ENCODE measurements at regions not wholly inside any gene's neighbourhood (a gene's known extent, or its start where the extent isn't known, plus 50 kb on each side); places are given as distances from the start of the nearest gene placed in this dataset.

- Histone ChIP-seq H3K56ac (ENCODE audit: insufficient read length, low read depth, low read length) (no peak overlapping the region), H2BK20ac (ENCODE audit: low read depth, low read length, poor library complexity, severe bottlenecking) (no peak overlapping the region), H2BK5ac (ENCODE audit: insufficient read length, low read length) (no peak overlapping the region), H4K20me1 (ENCODE audit: control insufficient read depth, insufficient read depth, insufficient read length) (no peaks in the 10 kb centered on the region), H3K4me2 (ENCODE audit: insufficient read depth, insufficient read length, low read length) (no peak overlapping the region), H4K5ac (ENCODE audit: insufficient read length, low read depth, low read length) (no peak overlapping the region), H3K4me1 (ENCODE audit: insufficient read depth, low read length) (no peaks in the 10 kb centered on the region), H3K14ac (ENCODE audit: insufficient read depth, low read length) (no peak overlapping the region), H3K79me1 (ENCODE audit: insufficient read depth, low read depth, low read length, poor library complexity, severe bottlenecking) (no peaks in the 10 kb centered on the region), H2BK12ac (ENCODE audit: insufficient read length, low read depth, low read length) (no peak overlapping the region), H2AK5ac (ENCODE audit: insufficient read length, low read length) (no peak overlapping the region), H2AFZ (ENCODE audit: low read length) (no peak overlapping the region), H3K27ac (ENCODE audit: insufficient read length, low read depth, low read length) (no peak overlapping the region), H3K27me3 (ENCODE audit: insufficient read depth, low read length) (no peaks in the 10 kb centered on the region), H2BK120ac (ENCODE audit: low read depth, low read length, poor library complexity, severe bottlenecking) (no peak overlapping the region), H3K23me2 (ENCODE audit: insufficient read length, low read depth, low read length, poor library complexity, severe bottlenecking) (no peaks in the 10 kb centered on the region), H4K91ac (ENCODE audit: insufficient read length, low read depth, low read length) (no peak overlapping the region), H3K4ac (ENCODE audit: low read depth, low read length) (no peak overlapping the region), H4K8ac (replicated peaks; ENCODE audit: insufficient read length, low read depth, low read length) (no peak overlapping the region), H3K9me3 (ENCODE audit: control insufficient read depth, low read depth, low read length) (no peaks in the 10 kb centered on the region), H3K79me2 (ENCODE audit: insufficient read depth, low read length) (no peaks in the 10 kb centered on the region), H2BK15ac (ENCODE audit: low read depth, low read length) (no peak overlapping the region), H3K23ac (ENCODE audit: insufficient read length, low read depth, low read length) (no peak overlapping the region), H3K18ac (ENCODE audit: insufficient read length, low read depth, low read length) (no peak overlapping the region), H3T11ph (ENCODE audit: low read length) (no peak overlapping the region), H3K9ac (ENCODE audit: extremely low read depth, insufficient read length, low read length) (no peak overlapping the region)
- Mint-ChIP-seq H3K4me3 (no peak overlapping the region), H3K9me3 (no peaks in the 10 kb centered on the region), H3K36me3 (ENCODE audit: insufficient read depth in 1 of 3, low read depth in 3 of 3) (no peaks in the 10 kb centered on the region), H3K27ac (no peak overlapping the region), H3K27me3 (ENCODE audit: low read depth) (no peaks in the 10 kb centered on the region), H3K4me1 (no peaks in the 10 kb centered on the region)
- DNase-seq: no peak
- no CpG with 5 or more reads among the region's 2 CpGs for WGBS (ENCODE audit: extremely low coverage, insufficient read length, low lambda C conversion rate)
- no peak for TF ChIP-seq CTCF (conservative IDR thresholded peaks at IDR 0.05)
Measured at GRCh38 chr7:9505516-9505915, 1072.1 kb downstream of the NXPH1 start.

Measured in H9 (cell line).